ENCODE measurements at regions not wholly inside any gene's neighbourhood (a gene's known extent, or its start where the extent isn't known, plus 50 kb on each side); places are given as distances from the start of the nearest gene placed in this dataset.

GRCh38 chr2:41886757-41887156, 161.1 kb upstream of the PKDCC start:
- DNase-seq (ENCODE audit: low read depth): no peak

- DNase-seq (ENCODE audit: low read depth): no peak
Measured at GRCh38 chr2:41890341-41890740, 157.5 kb upstream of the PKDCC start.

- no peak for DNase-seq (ENCODE audit: low read depth)
Measured at GRCh38 chr2:41892476-41892875, 155.3 kb upstream of the PKDCC start.

GRCh38 chr2:41894563-41895333, 153.1 kb upstream of the PKDCC start:
- DNase-seq (ENCODE audit: low read depth): no peak

- DNase-seq (ENCODE audit: low read depth): no peak
Measured at GRCh38 chr2:41895334-41895664, 152.5 kb upstream of the PKDCC start.

GRCh38 chr2:41896186-41896846, 151.5 kb upstream of the PKDCC start:
- DNase-seq (ENCODE audit: low read depth): no peak

GRCh38 chr2:41899189-41899588, 148.6 kb upstream of the PKDCC start:
- DNase-seq (ENCODE audit: low read depth): no peak

- DNase-seq (ENCODE audit: low read depth): no peak
Measured at GRCh38 chr2:41900101-41900577, 147.7 kb upstream of the PKDCC start.

- DNase-seq (ENCODE audit: low read depth): no peak
Measured at GRCh38 chr2:41902897-41903296, 144.9 kb upstream of the PKDCC start.

GRCh38 chr2:41903474-41904135, 144.2 kb upstream of the PKDCC start:
- no peak for DNase-seq (ENCODE audit: low read depth)

GRCh38 chr2:41904459-41904858, 143.4 kb upstream of the PKDCC start:
- DNase-seq (ENCODE audit: low read depth): no peak

- no peak for DNase-seq (ENCODE audit: low read depth)
Measured at GRCh38 chr2:41905597-41906337, 142.1 kb upstream of the PKDCC start.

- no peak for DNase-seq (ENCODE audit: low read depth)
Measured at GRCh38 chr2:41906338-41906725, 141.5 kb upstream of the PKDCC start.

- DNase-seq (ENCODE audit: low read depth): no peak
Measured at GRCh38 chr2:41907141-41907540, 140.7 kb upstream of the PKDCC start.

GRCh38 chr2:41907771-41908207, 140.0 kb upstream of the PKDCC start:
- DNase-seq (ENCODE audit: low read depth): no peak

GRCh38 chr2:41908349-41908748, 139.5 kb upstream of the PKDCC start:
- no peak for DNase-seq (ENCODE audit: low read depth)

GRCh38 chr2:41909584-41909983, 138.2 kb upstream of the PKDCC start:
- no peak for DNase-seq (ENCODE audit: low read depth)

- no peak for DNase-seq (ENCODE audit: low read depth)
Measured at GRCh38 chr2:41910126-41910525, 137.7 kb upstream of the PKDCC start.

GRCh38 chr2:41911033-41911432, 136.8 kb upstream of the PKDCC start:
- no peak for DNase-seq (ENCODE audit: low read depth)

GRCh38 chr2:41912337-41912736, 135.5 kb upstream of the PKDCC start:
- no peak for DNase-seq (ENCODE audit: low read depth)

GRCh38 chr2:41912776-41913175, 135.0 kb upstream of the PKDCC start:
- DNase-seq (ENCODE audit: low read depth): no peak

- no peak for DNase-seq (ENCODE audit: low read depth)
Measured at GRCh38 chr2:41913311-41913710, 134.5 kb upstream of the PKDCC start.
